ENCODE measurements at regions not wholly inside any gene's neighbourhood (a gene's known extent, or its start where the extent isn't known, plus 50 kb on each side); places are given as distances from the start of the nearest gene placed in this dataset.

- Mint-ChIP-seq H3K4me1 (ENCODE audit: low read depth) (peaks cover 5% of the 10 kb centered on the region), H3K4me3 (no peak overlapping the region), H3K9me3 (no peaks in the 10 kb centered on the region), H3K27me3 (no peaks in the 10 kb centered on the region), H3K27ac (no peak overlapping the region), H3K36me3 (ENCODE audit: low read depth) (no peaks in the 10 kb centered on the region)
Observed at GRCh38 chr20:18981962-18982539, 168.5 kb downstream of the SCP2D1 start.

GRCh38 chr20:18983796-18984195 is 170.2 kb downstream of the SCP2D1 start:
- no peaks in the 10 kb centered on the region for H3K9me3 Mint-ChIP-seq
- no peak overlapping the region for H3K27ac Mint-ChIP-seq
- no peaks in the 10 kb centered on the region for H3K27me3 Mint-ChIP-seq
- H3K4me1 Mint-ChIP-seq (ENCODE audit: low read depth) = no peaks in the 10 kb centered on the region
- H3K4me3 Mint-ChIP-seq = no peak overlapping the region
- H3K36me3 Mint-ChIP-seq (ENCODE audit: low read depth) = no peaks in the 10 kb centered on the region

- Mint-ChIP-seq H3K27ac (no peak overlapping the region), H3K27me3 (no peaks in the 10 kb centered on the region), H3K36me3 (ENCODE audit: low read depth) (no peaks in the 10 kb centered on the region), H3K4me3 (no peak overlapping the region), H3K4me1 (ENCODE audit: low read depth) (no peaks in the 10 kb centered on the region), H3K9me3 (no peaks in the 10 kb centered on the region)
Observed at GRCh38 chr20:18984238-18985200, 170.9 kb downstream of the SCP2D1 start.

GRCh38 chr20:18985551-18985950 is 172.0 kb downstream of the SCP2D1 start:
- Mint-ChIP-seq H3K27me3 (no peaks in the 10 kb centered on the region), H3K4me3 (no peak overlapping the region), H3K36me3 (ENCODE audit: low read depth) (no peaks in the 10 kb centered on the region), H3K4me1 (ENCODE audit: low read depth) (no peaks in the 10 kb centered on the region), H3K27ac (no peak overlapping the region), H3K9me3 (no peaks in the 10 kb centered on the region)

- no peaks in the 10 kb centered on the region for H3K9me3 Mint-ChIP-seq
- H3K4me1 Mint-ChIP-seq (ENCODE audit: low read depth) = no peaks in the 10 kb centered on the region
- no peak overlapping the region for H3K27ac Mint-ChIP-seq
- no peaks in the 10 kb centered on the region for H3K27me3 Mint-ChIP-seq
- no peak overlapping the region for H3K4me3 Mint-ChIP-seq
- H3K36me3 Mint-ChIP-seq (ENCODE audit: low read depth) = no peaks in the 10 kb centered on the region
Observed at GRCh38 chr20:18986146-18986830, 172.7 kb downstream of the SCP2D1 start.

GRCh38 chr20:18986895-18987580 is 173.5 kb downstream of the SCP2D1 start:
- H3K27me3 Mint-ChIP-seq = no peaks in the 10 kb centered on the region
- no peaks in the 10 kb centered on the region for H3K4me1 Mint-ChIP-seq (ENCODE audit: low read depth)
- H3K27ac Mint-ChIP-seq = no peak overlapping the region
- no peak overlapping the region for H3K4me3 Mint-ChIP-seq
- no peaks in the 10 kb centered on the region for H3K36me3 Mint-ChIP-seq (ENCODE audit: low read depth)
- no peaks in the 10 kb centered on the region for H3K9me3 Mint-ChIP-seq

GRCh38 chr20:18987781-18988360 is 174.3 kb downstream of the SCP2D1 start:
- no peaks in the 10 kb centered on the region for H3K4me1 Mint-ChIP-seq (ENCODE audit: low read depth)
- H3K4me3 Mint-ChIP-seq = no peak overlapping the region
- H3K9me3 Mint-ChIP-seq = no peaks in the 10 kb centered on the region
- H3K27me3 Mint-ChIP-seq = no peaks in the 10 kb centered on the region
- no peak overlapping the region for H3K27ac Mint-ChIP-seq
- no peaks in the 10 kb centered on the region for H3K36me3 Mint-ChIP-seq (ENCODE audit: low read depth)

GRCh38 chr20:18988701-18989100 is 175.1 kb downstream of the SCP2D1 start:
- H3K27ac Mint-ChIP-seq = no peak overlapping the region
- no peaks in the 10 kb centered on the region for H3K27me3 Mint-ChIP-seq
- no peaks in the 10 kb centered on the region for H3K36me3 Mint-ChIP-seq (ENCODE audit: low read depth)
- no peaks in the 10 kb centered on the region for H3K9me3 Mint-ChIP-seq
- no peaks in the 10 kb centered on the region for H3K4me1 Mint-ChIP-seq (ENCODE audit: low read depth)
- H3K4me3 Mint-ChIP-seq = no peak overlapping the region

- Mint-ChIP-seq H3K27me3 (no peaks in the 10 kb centered on the region), H3K4me1 (ENCODE audit: low read depth) (no peaks in the 10 kb centered on the region), H3K36me3 (ENCODE audit: low read depth) (no peaks in the 10 kb centered on the region), H3K27ac (no peak overlapping the region), H3K9me3 (no peaks in the 10 kb centered on the region), H3K4me3 (no peak overlapping the region)
Observed at GRCh38 chr20:18989736-18990474, 176.3 kb downstream of the SCP2D1 start.

GRCh38 chr20:18991012-18991411 is 177.4 kb downstream of the SCP2D1 start:
- Mint-ChIP-seq H3K36me3 (ENCODE audit: low read depth) (no peaks in the 10 kb centered on the region), H3K27me3 (no peaks in the 10 kb centered on the region), H3K4me3 (no peak overlapping the region), H3K27ac (no peak overlapping the region), H3K9me3 (no peaks in the 10 kb centered on the region), H3K4me1 (ENCODE audit: low read depth) (no peaks in the 10 kb centered on the region)

- Mint-ChIP-seq H3K4me3 (no peak overlapping the region), H3K27ac (no peak overlapping the region), H3K36me3 (ENCODE audit: low read depth) (no peaks in the 10 kb centered on the region), H3K4me1 (ENCODE audit: low read depth) (no peaks in the 10 kb centered on the region), H3K27me3 (no peaks in the 10 kb centered on the region), H3K9me3 (no peaks in the 10 kb centered on the region)
Observed at GRCh38 chr20:18992418-18992817, 178.8 kb downstream of the SCP2D1 start.

GRCh38 chr20:18995455-18995854 is 181.9 kb downstream of the SCP2D1 start:
- H3K4me1 Mint-ChIP-seq (ENCODE audit: low read depth) = no peaks in the 10 kb centered on the region
- no peaks in the 10 kb centered on the region for H3K27me3 Mint-ChIP-seq
- no peak overlapping the region for H3K4me3 Mint-ChIP-seq
- H3K9me3 Mint-ChIP-seq = no peaks in the 10 kb centered on the region
- no peaks in the 10 kb centered on the region for H3K36me3 Mint-ChIP-seq (ENCODE audit: low read depth)
- H3K27ac Mint-ChIP-seq = no peak overlapping the region

GRCh38 chr20:18999086-18999485 is 185.5 kb downstream of the SCP2D1 start:
- no peak overlapping the region for H3K27ac Mint-ChIP-seq
- H3K9me3 Mint-ChIP-seq = no peaks in the 10 kb centered on the region

GRCh38 chr20:19000078-19000477 is 186.5 kb downstream of the SCP2D1 start:
- Mint-ChIP-seq H3K36me3 (ENCODE audit: low read depth) (no peaks in the 10 kb centered on the region), H3K9me3 (no peaks in the 10 kb centered on the region), H3K4me1 (ENCODE audit: low read depth) (no peaks in the 10 kb centered on the region), H3K27me3 (peaks cover 7% of the 10 kb centered on the region), H3K4me3 (no peak overlapping the region), H3K27ac (no peak overlapping the region)

More at GRCh38 chr20:18999086-18999485, 185.5 kb downstream of the SCP2D1 start:
- Mint-ChIP-seq H3K36me3 (ENCODE audit: low read depth) (no peaks in the 10 kb centered on the region), H3K27me3 (no peaks in the 10 kb centered on the region), H3K4me1 (ENCODE audit: low read depth) (no peaks in the 10 kb centered on the region), H3K4me3 (no peak overlapping the region)
